ENCODE measurements at regions not wholly inside any gene's neighbourhood (a gene's known extent, or its start where the extent isn't known, plus 50 kb on each side); places are given as distances from the start of the nearest gene placed in this dataset.

DNA sequence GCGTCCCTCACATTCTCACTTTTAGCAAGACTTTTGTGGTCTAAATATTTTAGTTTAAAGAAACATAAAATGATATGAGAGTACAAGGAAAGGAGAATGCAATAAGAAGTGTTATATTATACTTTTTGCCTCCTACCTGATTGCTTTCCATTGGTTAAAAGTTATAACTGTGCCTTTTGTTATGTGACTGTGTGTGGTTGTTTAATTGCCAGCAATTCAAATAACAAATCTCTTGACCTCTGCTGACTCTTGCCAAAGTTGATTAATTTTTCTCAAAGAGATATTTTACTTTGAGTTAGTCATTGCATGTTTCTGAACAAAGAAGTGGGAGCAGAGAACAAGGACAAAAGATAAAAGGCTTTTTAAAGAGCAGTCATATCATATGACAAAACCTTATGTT lies 599.5 kb downstream of the SUCLG1 start:
- TF ChIP-seq, protein P1, sequence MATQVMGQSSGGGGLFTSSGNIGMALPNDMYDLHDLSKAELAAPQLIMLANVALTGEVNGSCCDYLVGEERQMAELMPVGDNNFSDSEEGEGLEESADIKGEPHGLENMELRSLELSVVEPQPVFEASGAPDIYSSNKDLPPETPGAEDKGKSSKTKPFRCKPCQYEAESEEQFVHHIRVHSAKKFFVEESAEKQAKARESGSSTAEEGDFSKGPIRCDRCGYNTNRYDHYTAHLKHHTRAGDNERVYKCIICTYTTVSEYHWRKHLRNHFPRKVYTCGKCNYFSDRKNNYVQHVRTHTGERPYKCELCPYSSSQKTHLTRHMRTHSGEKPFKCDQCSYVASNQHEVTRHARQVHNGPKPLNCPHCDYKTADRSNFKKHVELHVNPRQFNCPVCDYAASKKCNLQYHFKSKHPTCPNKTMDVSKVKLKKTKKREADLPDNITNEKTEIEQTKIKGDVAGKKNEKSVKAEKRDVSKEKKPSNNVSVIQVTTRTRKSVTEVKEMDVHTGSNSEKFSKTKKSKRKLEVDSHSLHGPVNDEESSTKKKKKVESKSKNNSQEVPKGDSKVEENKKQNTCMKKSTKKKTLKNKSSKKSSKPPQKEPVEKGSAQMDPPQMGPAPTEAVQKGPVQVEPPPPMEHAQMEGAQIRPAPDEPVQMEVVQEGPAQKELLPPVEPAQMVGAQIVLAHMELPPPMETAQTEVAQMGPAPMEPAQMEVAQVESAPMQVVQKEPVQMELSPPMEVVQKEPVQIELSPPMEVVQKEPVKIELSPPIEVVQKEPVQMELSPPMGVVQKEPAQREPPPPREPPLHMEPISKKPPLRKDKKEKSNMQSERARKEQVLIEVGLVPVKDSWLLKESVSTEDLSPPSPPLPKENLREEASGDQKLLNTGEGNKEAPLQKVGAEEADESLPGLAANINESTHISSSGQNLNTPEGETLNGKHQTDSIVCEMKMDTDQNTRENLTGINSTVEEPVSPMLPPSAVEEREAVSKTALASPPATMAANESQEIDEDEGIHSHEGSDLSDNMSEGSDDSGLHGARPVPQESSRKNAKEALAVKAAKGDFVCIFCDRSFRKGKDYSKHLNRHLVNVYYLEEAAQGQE (IDR thresholded peaks at IDR 0.05; ENCODE audit: insufficient read depth in 1 of 2, low read depth in 2 of 2, low read length in 1 of 2): no peak
- TF ChIP-seq POLR2AphosphoS5 (IDR thresholded peaks at IDR 0.05; ENCODE audit: low read depth, low read length) (no peak), TCF7L2 (IDR thresholded peaks at IDR 0.05; ENCODE audit: low read depth, low read length) (no peak), SIN3A (IDR thresholded peaks at IDR 0.05; ENCODE audit: borderline replicate concordance, insufficient read depth, low read depth, low read length) (no peak), CTCF (IDR thresholded peaks at IDR 0.05) (no peak)
- Histone ChIP-seq H3K27me3 (ENCODE audit: control insufficient read depth, insufficient read depth, low read length) (no peaks in the 10 kb centered on the region), H3K4me3 (ENCODE audit: low read depth in 2 of 2, low read length in 2 of 2) (no peak overlapping the region), H3K4me1 (ENCODE audit: control insufficient read depth, insufficient read depth, low read length) (no peaks in the 10 kb centered on the region), H3K9me3 (ENCODE audit: control insufficient read depth, insufficient read depth, low read depth, low read length) (no peaks in the 10 kb centered on the region), H3K27ac (ENCODE audit: low read length) (no peak overlapping the region), H3K36me3 (ENCODE audit: control insufficient read depth, insufficient read depth, low read length) (no peaks in the 10 kb centered on the region; the same call in 1 of the 2 replicates)
- CTCF ChIA-PET: no interaction called here
- POLR2A ChIA-PET: no interaction called here
- DNase-seq (ENCODE audit: low read depth, low spot score) (no peak), ATAC-seq (no peak)
- no TSS peak for BruUV-seq (replicated peaks)
- in situ Hi-C loops (cut with HindIII; ENCODE audit: low pct_unique_long_range_greater_than_20kb, low sequenced_read_pairs): no loop called here
- intact Hi-C loops (cut with micrococcal nuclease; ENCODE audit: unreplicated experiment): no loop called here

DNA sequence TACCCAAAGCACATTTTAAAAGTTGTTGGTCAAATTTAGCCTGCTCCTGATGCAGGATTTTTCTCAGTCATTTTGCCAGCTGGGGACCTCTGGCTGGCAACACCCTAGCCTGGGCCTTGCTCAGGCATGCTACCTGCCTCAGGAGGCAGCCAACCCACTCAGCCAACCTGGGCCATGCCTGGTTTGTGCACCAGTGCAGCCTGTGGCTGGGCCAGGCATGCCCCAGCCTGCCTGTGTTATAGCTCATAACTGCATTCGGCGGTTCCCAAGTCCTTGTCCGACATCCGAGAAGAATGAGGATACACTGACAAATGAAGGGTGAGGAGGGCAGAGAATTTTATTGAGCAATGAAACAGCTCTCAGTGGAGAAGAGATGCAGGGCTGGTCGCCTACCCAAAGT lies 608.0 kb downstream of the SUCLG1 start:
- Histone ChIP-seq H3K4me1 (ENCODE audit: control insufficient read depth, insufficient read depth, low read length) (no peaks in the 10 kb centered on the region), H3K36me3 (ENCODE audit: control insufficient read depth, insufficient read depth, low read length) (no peaks in the 10 kb centered on the region), H3K4me3 (ENCODE audit: low read depth in 2 of 2, low read length in 2 of 2) (no peak overlapping the region), H3K9me3 (ENCODE audit: control insufficient read depth, insufficient read depth, low read depth, low read length) (no peaks in the 10 kb centered on the region), H3K27ac (ENCODE audit: low read length) (no peak overlapping the region), H3K27me3 (ENCODE audit: control insufficient read depth, insufficient read depth, low read length) (no peaks in the 10 kb centered on the region)
- ChIA-PET POLR2A (no interaction called here), CTCF (no interaction called here)
- no peak for ATAC-seq
- DNase-seq (ENCODE audit: low read depth, low spot score): no peak
- in situ Hi-C loops (cut with HindIII; ENCODE audit: low pct_unique_long_range_greater_than_20kb, low sequenced_read_pairs) (no loop called here), intact Hi-C loops (cut with micrococcal nuclease; ENCODE audit: unreplicated experiment) (no loop called here)
- BruUV-seq (replicated peaks): no TSS peak
- no peak for TF ChIP-seq CTCF (IDR thresholded peaks at IDR 0.05)
- no peak for TF ChIP-seq SIN3A (IDR thresholded peaks at IDR 0.05; ENCODE audit: borderline replicate concordance, insufficient read depth, low read depth, low read length)
- TF ChIP-seq, protein P1 (IDR thresholded peaks at IDR 0.05; ENCODE audit: insufficient read depth in 1 of 2, low read depth in 2 of 2, low read length in 1 of 2): no peak
- no peak for TF ChIP-seq TCF7L2 (IDR thresholded peaks at IDR 0.05; ENCODE audit: low read depth, low read length)
- TF ChIP-seq POLR2AphosphoS5 (IDR thresholded peaks at IDR 0.05; ENCODE audit: low read depth, low read length): no peak

All from Panc1 (cell line).